Esophagus squamous epithelium (tissue), 4 donors: ENCODE measurements at regions not wholly inside any gene's neighbourhood (a gene's known extent, or its start where the extent isn't known, plus 50 kb on each side); places are given as distances from the start of the nearest gene placed in this dataset.

Source experiments
- POLR2A ChIP-seq, 4 donors: fragments of 450-650 bp; IDR thresholded peaks; one replicate each; pipeline ENCODE4 v1.6.1; 2017; ENCODE audit warnings: antibody characterized with exemption in 4 of 4, mild to moderate bottlenecking in 4 of 4, moderate library complexity in 3 of 4
- TF ChIP-seq, protein P1 (sequence below), 6 experiments: fragments of 450-650 bp in 4 of 6; fragments of 200-600 bp in 2 of 6; sonication (generic) in 2 of 6; IDR thresholded peaks; one replicate each; pipeline ENCODE4 v1.5.1; 2016 to 2019; ENCODE audit warnings: antibody characterized with exemption in 6 of 6, mild to moderate bottlenecking in 4 of 6, moderate library complexity in 4 of 6

- TF ChIP-seq, protein P1, sequence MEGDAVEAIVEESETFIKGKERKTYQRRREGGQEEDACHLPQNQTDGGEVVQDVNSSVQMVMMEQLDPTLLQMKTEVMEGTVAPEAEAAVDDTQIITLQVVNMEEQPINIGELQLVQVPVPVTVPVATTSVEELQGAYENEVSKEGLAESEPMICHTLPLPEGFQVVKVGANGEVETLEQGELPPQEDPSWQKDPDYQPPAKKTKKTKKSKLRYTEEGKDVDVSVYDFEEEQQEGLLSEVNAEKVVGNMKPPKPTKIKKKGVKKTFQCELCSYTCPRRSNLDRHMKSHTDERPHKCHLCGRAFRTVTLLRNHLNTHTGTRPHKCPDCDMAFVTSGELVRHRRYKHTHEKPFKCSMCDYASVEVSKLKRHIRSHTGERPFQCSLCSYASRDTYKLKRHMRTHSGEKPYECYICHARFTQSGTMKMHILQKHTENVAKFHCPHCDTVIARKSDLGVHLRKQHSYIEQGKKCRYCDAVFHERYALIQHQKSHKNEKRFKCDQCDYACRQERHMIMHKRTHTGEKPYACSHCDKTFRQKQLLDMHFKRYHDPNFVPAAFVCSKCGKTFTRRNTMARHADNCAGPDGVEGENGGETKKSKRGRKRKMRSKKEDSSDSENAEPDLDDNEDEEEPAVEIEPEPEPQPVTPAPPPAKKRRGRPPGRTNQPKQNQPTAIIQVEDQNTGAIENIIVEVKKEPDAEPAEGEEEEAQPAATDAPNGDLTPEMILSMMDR (IDR thresholded peaks at IDR 0.05): no peak
- no peak for TF ChIP-seq POLR2A (IDR thresholded peaks at IDR 0.05)
Measured at GRCh38 chr1:112083487-112083886, 94.0 kb upstream of the KCND3 start.
